GM19324 (cell line): ENCODE measurements at regions not wholly inside any gene's neighbourhood (a gene's known extent, or its start where the extent isn't known, plus 50 kb on each side); places are given as distances from the start of the nearest gene placed in this dataset.
"Not testable (repeated sequence)": the region's sequence is repeated elsewhere in the genome, so short reads cannot be mapped to it uniquely, and the experiment has no call there.

Experiments
- ATAC-seq: cut with Tn5 transposase; IDR thresholded peaks from one replicate; pipeline ENCODE4 v1.9.1; 2021; ENCODE audit warnings: mild to moderate bottlenecking, moderate library complexity; ENCODE audit not compliant: unreplicated experiment, low FRiP score

GRCh38 chr1:90358448-90358847 lies 358.7 kb downstream of the BARHL2 start:
- no peak for ATAC-seq

- no peak for ATAC-seq
Observed at GRCh38 chr1:90357995-90358394, 359.1 kb downstream of the BARHL2 start.

DNA sequence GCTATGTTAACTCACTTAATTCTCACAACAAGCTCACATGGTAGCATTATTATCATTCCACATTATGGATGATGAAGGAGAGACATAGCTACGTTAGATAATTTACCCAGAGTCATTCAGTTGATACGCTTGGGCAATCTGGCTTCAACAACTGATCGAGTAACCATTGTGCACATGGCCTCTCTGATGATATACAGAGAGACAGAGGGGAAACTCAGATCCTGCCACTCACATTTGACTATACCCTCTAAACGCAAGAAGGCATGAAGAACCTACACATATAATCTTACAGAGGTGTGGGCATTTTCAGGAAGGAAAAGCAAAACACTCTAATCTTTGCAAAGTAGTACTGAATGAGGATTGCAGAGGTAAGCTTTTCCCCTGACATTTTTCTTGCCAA lies 360.1 kb downstream of the BARHL2 start:
- ATAC-seq: no peak

GRCh38 chr1:90356101-90356500 lies 361.0 kb downstream of the BARHL2 start:
- no peak for ATAC-seq

DNA sequence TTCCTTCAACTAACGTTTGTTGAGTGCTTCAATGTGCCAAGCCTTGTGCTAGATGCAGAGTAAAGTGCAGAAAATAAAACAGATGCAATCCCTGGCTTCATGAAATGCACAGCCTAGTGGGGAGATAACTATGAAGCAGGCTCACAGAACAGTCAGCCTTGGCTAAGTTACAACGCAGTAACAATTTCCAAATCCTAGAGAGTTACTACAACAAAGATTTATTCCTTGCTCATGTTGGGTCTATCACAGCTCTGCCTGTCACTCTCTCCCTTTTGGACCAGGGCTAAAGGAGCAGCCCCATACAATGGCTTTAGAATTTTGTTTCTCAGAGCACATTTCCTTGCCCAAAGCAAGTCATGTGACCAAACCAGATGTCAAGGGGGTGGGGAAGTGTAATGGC lies 359.8 kb downstream of the ZNF326 start:
- no peak for ATAC-seq

- no peak for ATAC-seq
Observed at GRCh38 chr1:90351019-90351418, 356.1 kb downstream of the ZNF326 start.

GRCh38 chr1:90349510-90349909 lies 354.6 kb downstream of the ZNF326 start:
- no peak for ATAC-seq

GRCh38 chr1:90348934-90349333 lies 354.0 kb downstream of the ZNF326 start:
- ATAC-seq: no peak

GRCh38 chr1:90348459-90348858 lies 353.5 kb downstream of the ZNF326 start:
- ATAC-seq: not testable (repeated sequence)

GRCh38 chr1:90347366-90347765 lies 352.5 kb downstream of the ZNF326 start:
- no peak for ATAC-seq

DNA sequence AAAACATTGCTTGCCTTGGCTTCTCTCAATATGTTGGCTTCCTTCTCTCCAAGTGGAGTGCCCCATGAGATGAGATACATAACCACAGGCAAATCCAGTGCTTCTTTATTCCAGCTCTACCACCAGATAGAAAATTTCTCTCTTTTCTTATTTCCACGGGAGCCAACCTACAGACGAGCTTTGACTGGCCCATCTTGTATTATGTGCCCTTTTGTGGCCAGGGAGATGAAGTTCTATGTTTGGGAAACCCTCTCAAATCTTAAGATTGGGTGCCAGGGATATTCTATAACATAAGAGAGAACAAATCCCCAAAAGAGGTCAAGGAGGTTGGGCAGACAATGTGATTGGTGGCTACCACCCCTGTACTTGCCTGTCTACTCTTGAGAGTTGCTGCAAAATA lies 351.8 kb downstream of the ZNF326 start:
- ATAC-seq: no peak

- ATAC-seq: no peak
Observed at GRCh38 chr1:90346349-90346748, 351.4 kb downstream of the ZNF326 start.

- no peak for ATAC-seq
Observed at GRCh38 chr1:90344963-90345730, 350.2 kb downstream of the ZNF326 start.

DNA sequence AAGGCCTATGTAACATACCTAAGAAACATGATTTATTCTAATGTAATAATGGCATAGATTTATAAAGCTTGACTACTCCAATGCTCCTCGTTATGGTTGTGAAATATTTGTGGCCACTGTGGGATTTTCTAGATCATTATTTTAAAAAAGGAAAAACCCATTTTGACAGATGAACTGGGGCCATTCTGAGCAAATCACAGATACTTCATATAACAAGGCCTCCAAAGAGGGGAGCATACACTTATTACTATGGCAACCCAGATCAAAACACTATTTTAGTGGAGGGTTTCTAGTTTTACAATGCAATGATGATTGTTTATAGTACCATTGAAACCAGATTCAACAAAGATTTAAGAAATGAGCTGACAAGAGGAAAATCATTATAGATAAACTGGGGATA lies 346.6 kb downstream of the ZNF326 start:
- no peak for ATAC-seq

DNA sequence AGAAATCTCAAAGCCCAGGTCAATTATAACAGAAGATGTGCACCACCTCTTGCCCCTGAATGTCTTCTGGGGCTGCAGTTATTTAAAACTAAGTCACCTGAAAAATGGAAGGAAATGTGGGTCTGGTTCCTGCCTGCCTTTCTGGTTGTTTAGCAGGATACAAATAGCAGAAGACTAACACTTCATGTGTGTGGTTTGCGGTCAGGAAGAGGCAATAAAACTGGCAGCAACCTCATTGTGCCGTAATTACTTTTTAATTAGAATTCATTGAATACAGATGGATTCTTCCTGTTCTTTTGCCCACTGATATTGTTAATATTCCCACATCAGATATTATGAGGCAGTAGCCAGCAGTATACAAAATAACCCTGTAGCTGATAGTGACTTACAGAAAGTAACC lies 345.7 kb downstream of the ZNF326 start:
- no peak for ATAC-seq

GRCh38 chr1:90339811-90340210 lies 344.9 kb downstream of the ZNF326 start:
- ATAC-seq: no peak

- no peak for ATAC-seq
Observed at GRCh38 chr1:90336552-90337324, 341.8 kb downstream of the ZNF326 start.

DNA sequence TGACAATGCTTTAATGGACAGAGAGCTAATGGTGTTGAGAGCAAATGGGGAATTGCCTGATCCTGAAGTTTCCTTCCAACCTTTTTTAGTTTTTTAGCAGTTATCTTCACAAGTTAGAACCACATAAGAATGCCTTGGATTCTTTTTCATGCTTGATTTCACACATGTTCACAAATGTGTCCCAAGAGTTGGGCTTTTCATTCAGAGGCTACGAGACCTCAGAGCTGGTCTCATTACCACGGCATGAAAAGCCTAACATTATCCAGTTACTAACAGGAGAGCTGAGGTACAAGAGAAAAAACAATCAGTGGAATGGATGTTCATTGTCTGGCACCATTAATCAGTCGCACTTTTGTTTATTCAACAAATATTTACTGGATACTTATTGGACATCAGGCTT lies 340.6 kb downstream of the ZNF326 start:
- no peak for ATAC-seq

GRCh38 chr1:90334137-90334536 lies 339.2 kb downstream of the ZNF326 start:
- no peak for ATAC-seq

DNA sequence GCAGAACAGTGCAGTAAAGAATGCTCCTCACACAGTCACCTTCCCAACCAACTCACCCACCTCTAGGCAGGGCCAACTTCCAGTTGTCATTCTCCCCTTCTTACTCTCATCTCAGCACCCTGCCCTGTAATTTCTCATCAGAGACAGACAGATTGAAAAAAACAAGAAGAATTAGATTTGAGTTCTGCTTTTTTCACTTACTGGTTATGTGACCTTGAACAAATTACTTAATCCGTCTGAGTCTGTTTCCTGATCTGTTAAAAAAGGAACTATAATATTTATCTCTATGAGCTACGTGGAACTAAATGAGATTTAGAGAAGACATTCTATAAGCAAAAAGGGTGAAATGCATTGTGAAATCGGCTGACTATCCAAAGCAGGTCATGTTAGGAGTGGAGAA lies 330.3 kb downstream of the ZNF326 start:
- ATAC-seq: no peak

GRCh38 chr1:90322186-90322585 lies 327.3 kb downstream of the ZNF326 start:
- ATAC-seq: no peak

- no peak for ATAC-seq
Observed at GRCh38 chr1:90319918-90320317, 325.0 kb downstream of the ZNF326 start.
